K562 (cell line): ENCODE measurements at regions not wholly inside any gene's neighbourhood (a gene's known extent, or its start where the extent isn't known, plus 50 kb on each side); places are given as distances from the start of the nearest gene placed in this dataset.

Source experiments
- ATAC-seq: fragments of 200-7000 bp; cut with Tn5 transposase; 3 replicates; pipeline ENCODE4 v1.9.1; 2020; ENCODE audit warnings: moderate library complexity
- BruUV-seq: library from RNA; stranded (reverse); fragments of 400-500 nt; replicated peaks from 2 replicates; lab custom pipeline; 2021; lab: Mats Ljungman, UMichigan
- CTCF ChIA-PET: fragments of 300-600 bp; formaldehyde crosslinking; extraction: SDS; loops from one replicate; lab custom pipeline; 2021; ENCODE audit warnings: low intra/inter-chr PET ratio; lab: Yijun Ruan, JAX
- POLR2A ChIA-PET: fragments of 300-600, 350-650 bp; sonication (Branson Sonifier 250); formaldehyde crosslinking; extraction: SDS; loops from one replicate; lab custom pipeline; 2021; ENCODE audit warnings: antibody characterized with exemption, inconsistent platforms; lab: Yijun Ruan, JAX
- DNase-seq, 4 experiments: peaks; one replicate each; pipeline versions ENCODE4 v3.0.0 to v3.0.0-alpha.2; 2011 to 2018; ENCODE audit warnings: low spot score in 3 of 4, mixed read lengths in 3 of 4; ENCODE audit errors: extremely low read depth in 1 of 4
- FAIRE-seq: peaks from 2 replicates; lab custom pipeline; 2011; peaks lifted over from hg19 to GRCh38; lab: Jason Lieb, UNC
- H2AFZ ChIP-seq: 2 replicates; pipeline ENCODE4 v1.6.0; 2011; ENCODE audit warnings: low read depth, low read length, control low read depth, inconsistent platforms
- H3K27ac ChIP-seq: fragments of 200-600 bp; 3 replicates; pipeline ENCODE4 v1.8.0; 2011; ENCODE audit warnings: low read depth, mild to moderate bottlenecking, control low read depth, inconsistent platforms, low read length, moderate library complexity, mixed read lengths; ENCODE audit errors: extremely low read depth
- H3K27me3 ChIP-seq, 2 experiments: fragments of 300-600 bp in 1 of 2; 2 replicates in 1 of 2; 3 replicates in 1 of 2; pipeline versions ENCODE4 v1.6.0 to v1.8.0; 2011; ENCODE audit warnings: inconsistent platforms in 2 of 2, low read length in 2 of 2, mild to moderate bottlenecking in 1 of 2, mixed read lengths in 1 of 2, moderate library complexity in 1 of 2; ENCODE audit not compliant: control insufficient read depth in 2 of 2, insufficient read depth in 2 of 2
- H3K36me3 ChIP-seq: fragments of 300-600 bp; 3 replicates; pipeline ENCODE4 v1.8.0; 2011; ENCODE audit warnings: mild to moderate bottlenecking, low read length, inconsistent platforms; ENCODE audit not compliant: control insufficient read depth, insufficient read depth
- H3K4me1 ChIP-seq, 2 experiments: fragments of 200-600 bp in 1 of 2; replicated peaks in 1 of 2; 2 replicates in 1 of 2; 3 replicates in 1 of 2; pipeline versions ENCODE4 v1.5.1 to v1.8.0; 2011; ENCODE audit warnings: inconsistent platforms in 2 of 2, low read length in 2 of 2, mild to moderate bottlenecking in 1 of 2, mixed read lengths in 1 of 2, moderate library complexity in 1 of 2; ENCODE audit not compliant: control insufficient read depth in 2 of 2, insufficient read depth in 2 of 2
- H3K4me2 ChIP-seq: 2 replicates; pipeline ENCODE4 v1.6.1; 2011; ENCODE audit warnings: low read length, control low read depth, inconsistent platforms, mixed read lengths; ENCODE audit not compliant: insufficient read depth
- H3K4me3 ChIP-seq: fragments of 200-600 bp; sonication (generic), shearing (Covaris generic); 2 replicates; pipeline ENCODE4 v1.5.1; 2016; ENCODE audit warnings: control low read depth, inconsistent platforms
- H3K79me2 ChIP-seq: fragments of 200-600 bp; 3 replicates; pipeline ENCODE4 v1.8.0; 2011; ENCODE audit warnings: low read length, inconsistent platforms; ENCODE audit not compliant: control insufficient read depth, insufficient read depth
- H3K9ac ChIP-seq, 2 experiments: 2 replicates each; pipeline versions ENCODE4 v1.6.0 to v1.6.1; 2011; ENCODE audit warnings: low read depth in 2 of 2, low read length in 2 of 2, control low read depth in 1 of 2, inconsistent platforms in 1 of 2, mild to moderate bottlenecking in 1 of 2, mixed read lengths in 1 of 2; ENCODE audit not compliant: insufficient read depth in 1 of 2
- H3K9me1 ChIP-seq: one replicate; pipeline ENCODE4 v1.6.0; 2011; ENCODE audit warnings: inconsistent platforms, mild to moderate bottlenecking, low read length, moderate library complexity; ENCODE audit not compliant: control insufficient read depth, insufficient read depth
- H3K9me3 ChIP-seq: replicated peaks from 2 replicates; pipeline ENCODE4 v1.5.1; 2011; ENCODE audit warnings: low read depth, low read length, inconsistent platforms; ENCODE audit not compliant: control insufficient read depth, insufficient read depth
- H4K20me1 ChIP-seq: replicated peaks from 2 replicates; pipeline ENCODE4 v1.6.1; 2011; ENCODE audit warnings: low read length, inconsistent platforms, mixed read lengths; ENCODE audit not compliant: control insufficient read depth, insufficient read depth
- CHD1 ChIP-seq: fragments of 200-600 bp; sonication (generic); IDR thresholded peaks from one replicate; pipeline ENCODE4 v1.6.1; 2012; ENCODE audit warnings: mild to moderate bottlenecking, moderate library complexity, low read length, inconsistent platforms
- GATAD2A ChIP-seq: fragments of 450-650 bp; IDR thresholded peaks from 2 replicates; pipeline ENCODE4 v1.6.1; 2017
- GTF2F1 ChIP-seq: IDR thresholded peaks from 2 replicates; pipeline ENCODE4 v1.6.1; 2011; ENCODE audit warnings: low read depth, low read length, improper control_type of control experiment
- HDAC2 ChIP-seq: fragments of 450-650 bp; IDR thresholded peaks from 2 replicates; pipeline ENCODE4 v1.6.1; 2016; ENCODE audit warnings: mild to moderate bottlenecking
- KDM4B ChIP-seq, 2 experiments: fragments of 450-650 bp in 1 of 2; sonication (generic) in 1 of 2; IDR thresholded peaks; 2 replicates each; pipeline ENCODE4 v1.6.1; 2016 to 2017; ENCODE audit warnings: borderline replicate concordance in 2 of 2, antibody characterized with exemption in 1 of 2, low read depth in 1 of 2, mild to moderate bottlenecking in 1 of 2
- ZNF134 ChIP-seq: fragments of 250-450 bp; sonication (Bioruptor Pico); conservative IDR thresholded peaks from 2 replicates; pipeline ENCODE4 v1.4.0; 2020
- ZNF324 ChIP-seq: fragments of 250-450 bp; sonication (Bioruptor Pico); IDR thresholded peaks from 2 replicates; pipeline ENCODE4 v1.4.0; 2020; ENCODE audit warnings: mild to moderate bottlenecking
- WGBS: fragments of 100-300 bp; shearing (Covaris generic); methylation state at CpG from one replicate; pipeline ENCODE4 v1.1.6; 2016; ENCODE audit warnings: low coverage, mixed read lengths; ENCODE audit not compliant: insufficient coverage; ENCODE audit errors: missing lambda C conversion rate; 5-methylcytosine and 5-hydroxymethylcytosine counted together
- in situ Hi-C: fragments of 300-500 bp; cut with MboI; formaldehyde crosslinking; loops from 4 replicates; pipeline ENCODE4 v1.15.0; 2018; ENCODE audit warnings: inconsistent platforms, mixed read lengths
- intact Hi-C: fragments of 100-400 bp; cut with micrococcal nuclease; formaldehyde crosslinking; loops from 2 replicates; pipeline ENCODE4 v1.14.2; 2022
- TF ChIP-seq, protein P1 (sequence below): sonication (generic); formaldehyde crosslinking; IDR thresholded peaks from 2 replicates; pipeline ENCODE4 v1.8.0; 2022; ENCODE audit warnings: mild to moderate bottlenecking, low read depth, missing genetic modification reagents
- TF ChIP-seq, protein P2 (sequence below), 2 experiments: fragments of 150-350 bp in 1 of 2; IDR thresholded peaks; 2 replicates each; pipeline ENCODE4 v1.6.1; 2012 to 2016; ENCODE audit warnings: low read depth in 2 of 2, low read length in 2 of 2, mild to moderate bottlenecking in 1 of 2, moderate library complexity in 1 of 2
- TF ChIP-seq, protein P3 (sequence below), 2 experiments: fragments of 250-450 bp in 1 of 2; fragments of 450-650 bp in 1 of 2; sonication (Bioruptor Pico) in 1 of 2; IDR thresholded peaks; 2 replicates each; pipeline versions ENCODE4 v1.6.1 to v1.8.0; 2016 to 2021; ENCODE audit warnings: mild to moderate bottlenecking in 2 of 2, moderate library complexity in 2 of 2, missing compliant biosample characterization in 1 of 2, missing genetic modification characterization in 1 of 2
- TF ChIP-seq, protein P4 (sequence below): fragments of 450-650 bp; formaldehyde crosslinking; IDR thresholded peaks from 2 replicates; pipeline ENCODE4 v1.4.0; 2020; ENCODE audit warnings: mild to moderate bottlenecking, moderate library complexity

DNA sequence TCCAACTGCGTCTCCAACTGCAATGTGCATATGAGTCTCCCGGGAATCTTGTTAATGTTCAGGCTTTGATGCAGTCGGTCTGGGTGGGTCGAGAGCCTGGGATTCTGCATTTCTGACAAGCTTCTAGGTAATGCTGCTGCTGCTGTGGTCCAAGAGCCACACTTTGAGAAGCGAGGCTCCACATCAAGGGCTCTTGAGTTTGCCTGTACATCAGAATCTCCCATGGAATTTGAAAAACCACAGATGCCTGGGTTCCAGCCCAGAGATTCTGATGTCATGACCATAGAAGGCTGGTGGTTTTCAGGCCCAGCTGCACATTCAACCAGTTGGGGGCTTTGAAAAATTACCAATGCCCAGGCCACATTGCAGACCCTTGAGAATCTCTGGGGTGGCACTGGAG, 93.9 kb upstream of the TARDBP start (continued):
- TF ChIP-seq, protein P1, sequence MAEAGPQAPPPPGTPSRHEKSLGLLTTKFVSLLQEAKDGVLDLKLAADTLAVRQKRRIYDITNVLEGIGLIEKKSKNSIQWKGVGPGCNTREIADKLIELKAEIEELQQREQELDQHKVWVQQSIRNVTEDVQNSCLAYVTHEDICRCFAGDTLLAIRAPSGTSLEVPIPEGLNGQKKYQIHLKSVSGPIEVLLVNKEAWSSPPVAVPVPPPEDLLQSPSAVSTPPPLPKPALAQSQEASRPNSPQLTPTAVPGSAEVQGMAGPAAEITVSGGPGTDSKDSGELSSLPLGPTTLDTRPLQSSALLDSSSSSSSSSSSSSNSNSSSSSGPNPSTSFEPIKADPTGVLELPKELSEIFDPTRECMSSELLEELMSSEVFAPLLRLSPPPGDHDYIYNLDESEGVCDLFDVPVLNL (CRISPR knock-in tag): no peak
- TF ChIP-seq GATAD2A (no peak), CHD1 (no peak)
- TF ChIP-seq, protein P2, sequence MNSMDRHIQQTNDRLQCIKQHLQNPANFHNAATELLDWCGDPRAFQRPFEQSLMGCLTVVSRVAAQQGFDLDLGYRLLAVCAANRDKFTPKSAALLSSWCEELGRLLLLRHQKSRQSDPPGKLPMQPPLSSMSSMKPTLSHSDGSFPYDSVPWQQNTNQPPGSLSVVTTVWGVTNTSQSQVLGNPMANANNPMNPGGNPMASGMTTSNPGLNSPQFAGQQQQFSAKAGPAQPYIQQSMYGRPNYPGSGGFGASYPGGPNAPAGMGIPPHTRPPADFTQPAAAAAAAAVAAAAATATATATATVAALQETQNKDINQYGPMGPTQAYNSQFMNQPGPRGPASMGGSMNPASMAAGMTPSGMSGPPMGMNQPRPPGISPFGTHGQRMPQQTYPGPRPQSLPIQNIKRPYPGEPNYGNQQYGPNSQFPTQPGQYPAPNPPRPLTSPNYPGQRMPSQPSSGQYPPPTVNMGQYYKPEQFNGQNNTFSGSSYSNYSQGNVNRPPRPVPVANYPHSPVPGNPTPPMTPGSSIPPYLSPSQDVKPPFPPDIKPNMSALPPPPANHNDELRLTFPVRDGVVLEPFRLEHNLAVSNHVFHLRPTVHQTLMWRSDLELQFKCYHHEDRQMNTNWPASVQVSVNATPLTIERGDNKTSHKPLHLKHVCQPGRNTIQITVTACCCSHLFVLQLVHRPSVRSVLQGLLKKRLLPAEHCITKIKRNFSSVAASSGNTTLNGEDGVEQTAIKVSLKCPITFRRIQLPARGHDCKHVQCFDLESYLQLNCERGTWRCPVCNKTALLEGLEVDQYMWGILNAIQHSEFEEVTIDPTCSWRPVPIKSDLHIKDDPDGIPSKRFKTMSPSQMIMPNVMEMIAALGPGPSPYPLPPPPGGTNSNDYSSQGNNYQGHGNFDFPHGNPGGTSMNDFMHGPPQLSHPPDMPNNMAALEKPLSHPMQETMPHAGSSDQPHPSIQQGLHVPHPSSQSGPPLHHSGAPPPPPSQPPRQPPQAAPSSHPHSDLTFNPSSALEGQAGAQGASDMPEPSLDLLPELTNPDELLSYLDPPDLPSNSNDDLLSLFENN (IDR thresholded peaks at IDR 0.05; ENCODE audit: low read depth in 2 of 2, low read length in 2 of 2): no peak

DNA sequence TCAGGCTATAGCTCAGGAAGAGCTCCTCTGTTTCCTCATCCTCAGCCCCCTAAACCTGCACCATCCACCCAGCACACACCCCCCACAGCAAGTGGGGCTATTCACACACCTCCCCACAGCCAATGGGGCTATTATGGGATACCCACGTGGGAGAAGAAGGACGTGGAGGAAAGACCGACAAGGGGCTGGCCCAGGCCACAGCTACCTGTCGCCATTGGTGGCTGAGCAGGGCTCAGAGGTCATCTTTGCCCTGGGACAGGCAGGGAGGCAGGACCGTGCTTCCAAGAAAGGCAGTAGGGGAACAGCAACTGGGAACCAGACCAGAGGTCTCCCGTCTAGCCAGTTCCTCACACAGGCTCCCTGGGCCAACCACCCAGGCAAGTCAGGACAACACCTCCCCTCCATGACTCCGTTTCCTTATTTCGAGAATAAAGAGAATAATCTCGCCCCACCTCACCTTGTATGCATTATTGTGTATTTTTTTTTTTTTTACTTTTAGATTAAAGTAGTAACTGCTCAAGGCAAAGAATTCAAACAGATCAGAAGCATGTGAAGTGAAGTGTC, 92.3 kb upstream of the TARDBP start:
- H3K9ac ChIP-seq: 0 out of 4 replicates have a peak overlapping the region, but pooled peaks of 1 of the 2 experiments have one; percentile 47
- ChIA-PET CTCF (interaction anchor here (0.5 kb wide), 1 partner anchor 19 kb away, joined by 3 read pairs; no protein-coding TSS in a partner anchor), POLR2A (no interaction called here)
- 0 out of 2 replicates have a peak, but pooled peaks cover 3% of the 10 kb centered on the region for H4K20me1 ChIP-seq
- ATAC-seq (no peak), DNase-seq (no peak), FAIRE-seq (no peak)
- BruUV-seq: no TSS peak
- H3K4me3 ChIP-seq: no peak overlapping the region
- no peak overlapping the region for H3K4me2 ChIP-seq
- H3K36me3 ChIP-seq: no peaks in the 10 kb centered on the region
- H3K4me1 ChIP-seq: no peaks in the 10 kb centered on the region
- H3K79me2 ChIP-seq: no peaks in the 10 kb centered on the region
- no peaks in the 10 kb centered on the region for H3K9me3 ChIP-seq
- in situ Hi-C loops: no loop called here
- intact Hi-C loops: no loop called here
- under 1% methylated on average over 9 of the region's 9 CpGs for WGBS
- H3K27ac ChIP-seq: no peak overlapping the region
- H2AFZ ChIP-seq: no peak overlapping the region
- H3K27me3 ChIP-seq: peaks cover 46 to 67% of the 10 kb centered on the region in 2 experiments
- no peaks in the 10 kb centered on the region for H3K9me1 ChIP-seq
- TF ChIP-seq KDM4B (IDR thresholded peaks at IDR 0.05; ENCODE audit: borderline replicate concordance in 2 of 2, low read depth in 1 of 2) (no peak), GTF2F1 (no peak), HDAC2 (no peak), ZNF134 (CRISPR knock-in tag) (no peak), ZNF324 (CRISPR knock-in tag) (no peak)
- TF ChIP-seq, protein P3, sequence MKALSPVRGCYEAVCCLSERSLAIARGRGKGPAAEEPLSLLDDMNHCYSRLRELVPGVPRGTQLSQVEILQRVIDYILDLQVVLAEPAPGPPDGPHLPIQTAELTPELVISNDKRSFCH (CRISPR knock-in tag; IDR thresholded peaks at IDR 0.05): no peak
- TF ChIP-seq, protein P3 (tag; IDR thresholded peaks at IDR 0.05): no peak
- TF ChIP-seq, protein P4, sequence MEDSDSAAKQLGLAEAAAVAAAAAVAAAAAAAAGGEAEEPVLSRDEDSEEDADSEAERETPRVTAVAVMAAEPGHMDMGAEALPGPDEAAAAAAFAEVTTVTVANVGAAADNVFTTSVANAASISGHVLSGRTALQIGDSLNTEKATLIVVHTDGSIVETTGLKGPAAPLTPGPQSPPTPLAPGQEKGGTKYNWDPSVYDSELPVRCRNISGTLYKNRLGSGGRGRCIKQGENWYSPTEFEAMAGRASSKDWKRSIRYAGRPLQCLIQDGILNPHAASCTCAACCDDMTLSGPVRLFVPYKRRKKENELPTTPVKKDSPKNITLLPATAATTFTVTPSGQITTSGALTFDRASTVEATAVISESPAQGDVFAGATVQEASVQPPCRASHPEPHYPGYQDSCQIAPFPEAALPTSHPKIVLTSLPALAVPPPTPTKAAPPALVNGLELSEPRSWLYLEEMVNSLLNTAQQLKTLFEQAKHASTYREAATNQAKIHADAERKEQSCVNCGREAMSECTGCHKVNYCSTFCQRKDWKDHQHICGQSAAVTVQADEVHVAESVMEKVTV (CRISPR knock-in tag): no peak
